H1 (cell line): ENCODE measurements at regions not wholly inside any gene's neighbourhood (a gene's known extent, or its start where the extent isn't known, plus 50 kb on each side); places are given as distances from the start of the nearest gene placed in this dataset.

Source experiments
- POLR2A ChIP-seq, 2 experiments: IDR thresholded peaks; 1 replicate in 1 of 2; 2 replicates in 1 of 2; pipeline ENCODE4 v1.6.1; 2011; ENCODE audit warnings: low read depth in 2 of 2, low read length in 2 of 2, mild to moderate bottlenecking in 2 of 2; ENCODE audit errors: control extremely low read depth in 1 of 2
- TAF1 ChIP-seq: IDR thresholded peaks from 2 replicates; pipeline ENCODE4 v1.6.1; 2011; ENCODE audit warnings: mild to moderate bottlenecking, low read depth, low read length
- TF ChIP-seq, protein P1 (sequence below): IDR thresholded peaks from 2 replicates; pipeline ENCODE4 v1.6.1; 2012; ENCODE audit warnings: inconsistent platforms
- TF ChIP-seq, protein P2 (sequence below), 3 experiments: IDR thresholded peaks; 1 replicate in 2 of 3; 2 replicates in 1 of 3; pipeline versions ENCODE4 v1.5.1 to v1.6.1; 2011; ENCODE audit warnings: low read length in 3 of 3, mild to moderate bottlenecking in 3 of 3, inconsistent platforms in 2 of 3, low read depth in 1 of 3, moderate library complexity in 1 of 3; ENCODE audit not compliant: insufficient read depth in 1 of 3; ENCODE audit errors: control extremely low read depth in 1 of 3
- TF ChIP-seq, protein P3 (sequence below): IDR thresholded peaks from 2 replicates; pipeline ENCODE4 v1.6.1; 2011; ENCODE audit warnings: low read length, improper control_type of control experiment

DNA sequence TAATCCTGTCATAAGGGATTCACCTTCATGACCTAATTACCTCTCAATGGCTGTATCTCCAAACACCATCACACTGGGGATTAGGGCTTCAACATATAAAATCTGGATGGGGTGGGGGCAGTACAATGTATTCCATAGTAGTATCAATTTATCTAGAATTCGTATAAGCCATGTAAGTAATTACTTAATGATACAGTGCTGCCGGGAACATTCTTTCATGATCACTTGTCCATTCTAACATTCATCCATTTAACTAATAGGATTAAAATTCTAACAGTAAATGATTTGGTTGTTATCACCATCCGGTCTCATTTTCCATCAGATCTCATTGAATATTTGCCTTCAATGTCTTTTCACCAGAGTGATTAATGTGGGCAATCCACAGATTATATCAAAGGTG is 1620.9 kb upstream of the TENM3 start:
- TF ChIP-seq, protein P1, sequence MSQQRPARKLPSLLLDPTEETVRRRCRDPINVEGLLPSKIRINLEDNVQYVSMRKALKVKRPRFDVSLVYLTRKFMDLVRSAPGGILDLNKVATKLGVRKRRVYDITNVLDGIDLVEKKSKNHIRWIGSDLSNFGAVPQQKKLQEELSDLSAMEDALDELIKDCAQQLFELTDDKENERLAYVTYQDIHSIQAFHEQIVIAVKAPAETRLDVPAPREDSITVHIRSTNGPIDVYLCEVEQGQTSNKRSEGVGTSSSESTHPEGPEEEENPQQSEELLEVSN, result no peak
- TF ChIP-seq, protein P2, sequence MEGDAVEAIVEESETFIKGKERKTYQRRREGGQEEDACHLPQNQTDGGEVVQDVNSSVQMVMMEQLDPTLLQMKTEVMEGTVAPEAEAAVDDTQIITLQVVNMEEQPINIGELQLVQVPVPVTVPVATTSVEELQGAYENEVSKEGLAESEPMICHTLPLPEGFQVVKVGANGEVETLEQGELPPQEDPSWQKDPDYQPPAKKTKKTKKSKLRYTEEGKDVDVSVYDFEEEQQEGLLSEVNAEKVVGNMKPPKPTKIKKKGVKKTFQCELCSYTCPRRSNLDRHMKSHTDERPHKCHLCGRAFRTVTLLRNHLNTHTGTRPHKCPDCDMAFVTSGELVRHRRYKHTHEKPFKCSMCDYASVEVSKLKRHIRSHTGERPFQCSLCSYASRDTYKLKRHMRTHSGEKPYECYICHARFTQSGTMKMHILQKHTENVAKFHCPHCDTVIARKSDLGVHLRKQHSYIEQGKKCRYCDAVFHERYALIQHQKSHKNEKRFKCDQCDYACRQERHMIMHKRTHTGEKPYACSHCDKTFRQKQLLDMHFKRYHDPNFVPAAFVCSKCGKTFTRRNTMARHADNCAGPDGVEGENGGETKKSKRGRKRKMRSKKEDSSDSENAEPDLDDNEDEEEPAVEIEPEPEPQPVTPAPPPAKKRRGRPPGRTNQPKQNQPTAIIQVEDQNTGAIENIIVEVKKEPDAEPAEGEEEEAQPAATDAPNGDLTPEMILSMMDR (IDR thresholded peaks at IDR 0.05; ENCODE audit: control extremely low read depth in 1 of 3, insufficient read depth in 1 of 3, low read depth in 1 of 3, low read length in 3 of 3), result no peak
- no peak for TF ChIP-seq POLR2A (IDR thresholded peaks at IDR 0.05; ENCODE audit: control extremely low read depth in 1 of 2, low read depth in 2 of 2, low read length in 2 of 2)
- TF ChIP-seq, protein P3, sequence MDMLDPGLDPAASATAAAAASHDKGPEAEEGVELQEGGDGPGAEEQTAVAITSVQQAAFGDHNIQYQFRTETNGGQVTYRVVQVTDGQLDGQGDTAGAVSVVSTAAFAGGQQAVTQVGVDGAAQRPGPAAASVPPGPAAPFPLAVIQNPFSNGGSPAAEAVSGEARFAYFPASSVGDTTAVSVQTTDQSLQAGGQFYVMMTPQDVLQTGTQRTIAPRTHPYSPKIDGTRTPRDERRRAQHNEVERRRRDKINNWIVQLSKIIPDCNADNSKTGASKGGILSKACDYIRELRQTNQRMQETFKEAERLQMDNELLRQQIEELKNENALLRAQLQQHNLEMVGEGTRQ, result no peak
- TF ChIP-seq TAF1, result no peak
